GM12878 (cell line): ENCODE measurements at regions not wholly inside any gene's neighbourhood (a gene's known extent, or its start where the extent isn't known, plus 50 kb on each side); places are given as distances from the start of the nearest gene placed in this dataset.

Experiments used
- ATAC-seq: fragments of 200-7000 bp; cut with Tn5 transposase; 3 replicates; pipeline ENCODE4 v1.9.1; 2020; ENCODE audit warnings: mild to moderate bottlenecking, moderate library complexity
- BruUV-seq: library from RNA; stranded (reverse); fragments of 400-500 nt; replicated peaks from 2 replicates; lab custom pipeline; 2021; lab: Mats Ljungman, UMichigan
- CTCF ChIA-PET: fragments of 300-600 bp; sonication (Branson Sonifier 250); formaldehyde crosslinking; extraction: SDS; loops from one replicate; lab custom pipeline; 2021; ENCODE audit warnings: inconsistent platforms; lab: Yijun Ruan, JAX
- POLR2A ChIA-PET: fragments of 350-600 bp; formaldehyde crosslinking; extraction: SDS; loops from one replicate; lab custom pipeline; 2021; ENCODE audit warnings: inconsistent platforms; lab: Charles Lee
- RAD21 ChIA-PET: fragments of 300-600 bp; sonication (Branson Sonifier 250); formaldehyde crosslinking; loops from one replicate; lab custom pipeline; 2023; ENCODE audit warnings: antibody characterized with exemption; ENCODE audit not compliant: unreplicated experiment; lab: Charles Lee
- SMC1A ChIA-PET: fragments of 300-600 bp; sonication (Branson Sonifier 250); formaldehyde crosslinking; loops from one replicate; lab custom pipeline; 2023; ENCODE audit not compliant: unreplicated experiment, uncharacterized antibody; lab: Charles Lee
- DNase-seq: peaks from one replicate; pipeline ENCODE4 v3.0.0-alpha.2; 2011; ENCODE audit warnings: low read depth, low spot score
- FAIRE-seq: peaks from 3 replicates; lab custom pipeline; 2011; peaks lifted over from hg19 to GRCh38; lab: Jason Lieb, UNC
- H2AFZ ChIP-seq: 2 replicates; pipeline ENCODE4 v1.6.0; 2011; ENCODE audit warnings: low read depth, low read length, control low read depth; ENCODE audit not compliant: control insufficient read depth
- H3K27ac ChIP-seq: 2 replicates; pipeline ENCODE4 v1.5.1; 2011; ENCODE audit warnings: control low read depth; ENCODE audit not compliant: control insufficient read depth, insufficient read depth
- H3K27me3 ChIP-seq, 2 experiments: replicated peaks in 1 of 2; 2 replicates each; pipeline versions ENCODE4 v1.6.0 to v1.6.1; 2011; ENCODE audit warnings: low read length in 1 of 2; ENCODE audit not compliant: control insufficient read depth in 2 of 2, insufficient read depth in 2 of 2
- H3K36me3 ChIP-seq, 2 experiments: 2 replicates each; pipeline ENCODE4 v1.5.1; 2011; ENCODE audit warnings: low read length in 1 of 2; ENCODE audit not compliant: control insufficient read depth in 2 of 2, insufficient read depth in 2 of 2
- H3K4me1 ChIP-seq: 2 replicates; pipeline ENCODE4 v1.6.1; 2011; ENCODE audit warnings: mild to moderate bottlenecking, low read length, moderate library complexity, mixed read lengths; ENCODE audit not compliant: control insufficient read depth, insufficient read depth
- H3K4me2 ChIP-seq: 2 replicates; pipeline ENCODE4 v1.6.0; 2011; ENCODE audit warnings: control low read depth; ENCODE audit not compliant: control insufficient read depth, insufficient read depth
- H3K4me3 ChIP-seq: fragments of 200-600 bp; sonication (generic); 2 replicates; pipeline ENCODE4 v1.5.1; 2016
- H3K79me2 ChIP-seq: 2 replicates; pipeline ENCODE4 v1.6.0; 2011; ENCODE audit warnings: low read length; ENCODE audit not compliant: control insufficient read depth, insufficient read depth
- H3K9ac ChIP-seq: 2 replicates; pipeline ENCODE4 v1.8.0; 2011; ENCODE audit warnings: low read length, control low read depth, mixed read lengths; ENCODE audit not compliant: control insufficient read depth, insufficient read depth
- H3K9me3 ChIP-seq: replicated peaks from 3 replicates; pipeline ENCODE4 v1.5.1; 2011; ENCODE audit warnings: mild to moderate bottlenecking, low read length; ENCODE audit not compliant: control insufficient read depth, insufficient read depth
- H4K20me1 ChIP-seq: 2 replicates; pipeline ENCODE4 v1.6.0; 2011; ENCODE audit not compliant: control insufficient read depth, insufficient read depth
- ATF2 ChIP-seq: IDR thresholded peaks from 2 replicates; pipeline ENCODE4 v1.6.1; 2012; ENCODE audit warnings: low read length, inconsistent platforms
- ATF7 ChIP-seq: fragments of 450-650 bp; IDR thresholded peaks from 2 replicates; pipeline ENCODE4 v1.6.1; 2016; ENCODE audit warnings: low read depth, mild to moderate bottlenecking
- E4F1 ChIP-seq: fragments of 450-650 bp; IDR thresholded peaks from 2 replicates; pipeline ENCODE4 v1.6.1; 2018; ENCODE audit warnings: borderline replicate concordance, mild to moderate bottlenecking; ENCODE audit not compliant: partially characterized antibody
- EZH2 ChIP-seq: IDR thresholded peaks from 2 replicates; pipeline ENCODE4 v1.6.1; 2012; ENCODE audit warnings: low read depth, mild to moderate bottlenecking, control low read depth, inconsistent platforms, low read length, borderline replicate concordance; ENCODE audit not compliant: control insufficient read depth
- FOXM1 ChIP-seq: IDR thresholded peaks from 2 replicates; pipeline ENCODE4 v1.6.1; 2012; ENCODE audit warnings: low read depth, mild to moderate bottlenecking, inconsistent platforms, low read length, moderate library complexity
- HSF1 ChIP-seq: fragments of 150-350 bp; IDR thresholded peaks from 2 replicates; pipeline ENCODE4 v1.6.1; 2014; ENCODE audit warnings: mild to moderate bottlenecking, low read depth, low read length
- LARP7 ChIP-seq: fragments of 450-650 bp; IDR thresholded peaks from 2 replicates; pipeline ENCODE4 v1.6.1; 2017; ENCODE audit warnings: mild to moderate bottlenecking
- MAX ChIP-seq: IDR thresholded peaks from 2 replicates; pipeline ENCODE4 v1.6.1; 2012; ENCODE audit warnings: low read depth, low read length, improper control_type of control experiment
- PRDM15 ChIP-seq: fragments of 450-650 bp; formaldehyde crosslinking; IDR thresholded peaks from 2 replicates; pipeline ENCODE4 v1.4.0; 2020; ENCODE audit warnings: mild to moderate bottlenecking, moderate library complexity
- ZBTB33 ChIP-seq: fragments of 450-650 bp; IDR thresholded peaks from 2 replicates; pipeline ENCODE4 v1.6.1; 2017; ENCODE audit warnings: mild to moderate bottlenecking
- whole genome bisulfite sequencing: methylation state at CpG from one replicate; pipeline ENCODE4 v1.1.6; 2016; ENCODE audit warnings: low lambda C conversion rate; ENCODE audit not compliant: insufficient replicate concordance, insufficient coverage; ENCODE audit errors: missing lambda C conversion rate; 5-methylcytosine and 5-hydroxymethylcytosine counted together
- in situ Hi-C: fragments of 300-500 bp; cut with MboI; formaldehyde crosslinking; loops from 9 replicates; pipeline ENCODE4 v1.14.3; 2018; ENCODE audit warnings: mixed read lengths
- intact Hi-C: fragments of 100-400 bp; cut with micrococcal nuclease; formaldehyde crosslinking; loops from one replicate; pipeline ENCODE4 v1.14.2; 2022; ENCODE audit not compliant: unreplicated experiment

- TF ChIP-seq ATF2 (no peak), ATF7 (no peak), ZBTB33 (no peak)
- TF ChIP-seq, all 136 proteins: peak for 0
These were observed 185.5 kb downstream of the SMC2 start (continued) for GRCh38 chr9:104279535-104280177.

- Histone ChIP-seq H3K9ac (no peak overlapping the region), H3K27ac (no peak overlapping the region), H3K9me3 (no peaks in the 10 kb centered on the region), H3K4me1 (no peaks in the 10 kb centered on the region), H3K4me2 (no peak overlapping the region), H3K4me3 (no peak overlapping the region), H3K79me2 (no peaks in the 10 kb centered on the region), H2AFZ (no peak overlapping the region), H3K27me3 (no peaks in the 10 kb centered on the region), H3K36me3 (no peaks in the 10 kb centered on the region), H4K20me1 (no peaks in the 10 kb centered on the region)
- FAIRE-seq (no peak), DNase-seq (no peak), ATAC-seq (no peak)
- in situ Hi-C loops = no loop called here
- intact Hi-C loops = no loop called here
- ChIA-PET CTCF (no interaction called here), RAD21 (no interaction called here), SMC1A (interaction anchor here (1.2 kb wide), 1 partner anchor 24 kb away, joined by 3 read pairs; no protein-coding TSS in a partner anchor), POLR2A (no interaction called here)
- BruUV-seq = no TSS peak
- WGBS = 37% methylated on average over 3 of the region's 3 CpGs
- TF ChIP-seq E4F1 = no peak
- no peak for TF ChIP-seq LARP7
- no peak for TF ChIP-seq EZH2
- no peak for TF ChIP-seq PRDM15 (CRISPR knock-in tag)
- no peak for TF ChIP-seq MAX
- no peak for TF ChIP-seq FOXM1
- TF ChIP-seq HSF1 = no peak
These were observed 186.1 kb downstream of the SMC2 start for GRCh38 chr9:104280178-104280560.
